Epithelial cell of prostate (primary cell): ENCODE measurements at regions not wholly inside any gene's neighbourhood (a gene's known extent, or its start where the extent isn't known, plus 50 kb on each side); places are given as distances from the start of the nearest gene placed in this dataset.

Experiments used
- DNase-seq: peaks from one replicate; pipeline ENCODE4 v3.0.0-alpha.2; 2011; ENCODE audit warnings: low read depth, low spot score
- H3K27ac ChIP-seq: fragments of 450-650 bp; 2 replicates; pipeline ENCODE4 v1.5.1; 2017; ENCODE audit warnings: mild to moderate bottlenecking

GRCh38 chr21:32878661-32879060 lies 107.1 kb upstream of the PAXBP1 start:
- H3K27ac ChIP-seq, result no peak overlapping the region
- no peak for DNase-seq

- no peak for DNase-seq
- H3K27ac ChIP-seq, result no peak overlapping the region
These were observed 109.9 kb upstream of the PAXBP1 start for GRCh38 chr21:32881458-32881857.

- H3K27ac ChIP-seq, result no peak overlapping the region
- DNase-seq, result no peak
These were observed 112.5 kb upstream of the PAXBP1 start for GRCh38 chr21:32884062-32884461.

- H3K27ac ChIP-seq, result no peak overlapping the region
- DNase-seq, result no peak
These were observed 114.8 kb upstream of the PAXBP1 start for GRCh38 chr21:32886339-32886738.

GRCh38 chr21:32887026-32887425 lies 115.5 kb upstream of the PAXBP1 start:
- no peak for DNase-seq
- no peak overlapping the region for H3K27ac ChIP-seq

GRCh38 chr21:32888971-32889370 lies 117.4 kb upstream of the PAXBP1 start:
- no peak for DNase-seq
- H3K27ac ChIP-seq, result no peak overlapping the region

- no peak overlapping the region for H3K27ac ChIP-seq
- no peak for DNase-seq
These were observed 118.0 kb upstream of the PAXBP1 start for GRCh38 chr21:32889596-32889995.

- no peak overlapping the region for H3K27ac ChIP-seq
- no peak for DNase-seq
These were observed 122.8 kb upstream of the PAXBP1 start for GRCh38 chr21:32894321-32894720.

- H3K27ac ChIP-seq, result no peak overlapping the region
- DNase-seq, result no peak
These were observed 124.9 kb upstream of the OLIG2 start for GRCh38 chr21:32900814-32901213.

- no peak overlapping the region for H3K27ac ChIP-seq
- no peak for DNase-seq
These were observed 118.2 kb upstream of the OLIG2 start for GRCh38 chr21:32907521-32907920.

- no peak overlapping the region for H3K27ac ChIP-seq
- DNase-seq, result no peak
These were observed 117.2 kb upstream of the OLIG2 start for GRCh38 chr21:32908534-32908933.

- no peak for DNase-seq
- H3K27ac ChIP-seq, result no peak overlapping the region
These were observed 116.3 kb upstream of the OLIG2 start for GRCh38 chr21:32909393-32909792.

- no peak for DNase-seq
- H3K27ac ChIP-seq, result no peak overlapping the region
These were observed 111.2 kb upstream of the OLIG2 start for GRCh38 chr21:32914424-32915039.

GRCh38 chr21:32915099-32915498 lies 110.6 kb upstream of the OLIG2 start:
- no peak overlapping the region for H3K27ac ChIP-seq
- no peak for DNase-seq

- no peak overlapping the region for H3K27ac ChIP-seq
- no peak for DNase-seq
These were observed 109.6 kb upstream of the OLIG2 start for GRCh38 chr21:32916088-32916487.

- DNase-seq, result no peak
- no peak overlapping the region for H3K27ac ChIP-seq
These were observed 109.1 kb upstream of the OLIG2 start for GRCh38 chr21:32916522-32917099.

GRCh38 chr21:32917362-32918135 lies 108.2 kb upstream of the OLIG2 start:
- DNase-seq, result no peak
- no peak overlapping the region for H3K27ac ChIP-seq

- no peak overlapping the region for H3K27ac ChIP-seq
- DNase-seq, result no peak
These were observed 107.1 kb upstream of the OLIG2 start for GRCh38 chr21:32918478-32919120.

GRCh38 chr21:32920474-32920873 lies 105.3 kb upstream of the OLIG2 start:
- no peak overlapping the region for H3K27ac ChIP-seq
- DNase-seq, result no peak

GRCh38 chr21:32921632-32922230 lies 104.0 kb upstream of the OLIG2 start:
- DNase-seq, result no peak
- no peak overlapping the region for H3K27ac ChIP-seq

- no peak overlapping the region for H3K27ac ChIP-seq
- DNase-seq, result no peak
These were observed 100.6 kb upstream of the OLIG2 start for GRCh38 chr21:32925098-32925497.
